ENCODE measurements at regions not wholly inside any gene's neighbourhood (a gene's known extent, or its start where the extent isn't known, plus 50 kb on each side); places are given as distances from the start of the nearest gene placed in this dataset.

DNA sequence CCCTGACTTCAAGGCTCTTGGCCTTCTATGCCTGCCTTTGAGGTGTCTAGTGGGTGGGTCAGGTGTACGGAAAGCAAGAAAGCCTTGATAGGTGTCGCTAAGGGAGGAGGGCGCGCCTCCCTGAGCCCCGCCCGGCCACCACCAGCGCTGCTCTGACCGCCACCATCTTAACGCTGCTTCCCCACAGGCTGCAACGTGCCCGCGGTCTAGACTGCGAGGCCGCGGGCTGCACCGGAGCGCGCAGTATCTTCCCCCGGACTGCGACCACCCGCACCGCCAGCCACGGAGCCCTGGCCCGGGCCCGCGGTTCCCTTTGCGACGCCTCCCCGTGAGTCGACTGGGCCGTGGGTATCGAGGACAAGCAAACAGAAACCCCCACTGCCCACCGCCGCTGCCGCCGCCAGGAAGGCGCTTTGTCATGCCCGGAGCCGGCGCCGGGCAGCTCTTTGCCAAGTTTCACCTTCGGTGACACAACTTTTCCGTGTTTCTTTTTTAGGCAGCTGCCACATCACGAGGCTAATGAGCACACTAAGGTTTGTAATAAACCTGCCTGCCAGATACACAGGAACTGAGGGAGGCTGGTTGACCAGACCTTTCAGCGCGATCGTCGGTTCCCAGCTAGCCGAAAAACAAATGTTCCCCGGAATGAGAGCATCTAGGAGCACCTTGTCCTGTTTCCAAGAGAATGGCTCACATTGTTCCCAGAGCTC, 335.8 kb upstream of the F9 start:
- TF ChIP-seq, protein P1, sequence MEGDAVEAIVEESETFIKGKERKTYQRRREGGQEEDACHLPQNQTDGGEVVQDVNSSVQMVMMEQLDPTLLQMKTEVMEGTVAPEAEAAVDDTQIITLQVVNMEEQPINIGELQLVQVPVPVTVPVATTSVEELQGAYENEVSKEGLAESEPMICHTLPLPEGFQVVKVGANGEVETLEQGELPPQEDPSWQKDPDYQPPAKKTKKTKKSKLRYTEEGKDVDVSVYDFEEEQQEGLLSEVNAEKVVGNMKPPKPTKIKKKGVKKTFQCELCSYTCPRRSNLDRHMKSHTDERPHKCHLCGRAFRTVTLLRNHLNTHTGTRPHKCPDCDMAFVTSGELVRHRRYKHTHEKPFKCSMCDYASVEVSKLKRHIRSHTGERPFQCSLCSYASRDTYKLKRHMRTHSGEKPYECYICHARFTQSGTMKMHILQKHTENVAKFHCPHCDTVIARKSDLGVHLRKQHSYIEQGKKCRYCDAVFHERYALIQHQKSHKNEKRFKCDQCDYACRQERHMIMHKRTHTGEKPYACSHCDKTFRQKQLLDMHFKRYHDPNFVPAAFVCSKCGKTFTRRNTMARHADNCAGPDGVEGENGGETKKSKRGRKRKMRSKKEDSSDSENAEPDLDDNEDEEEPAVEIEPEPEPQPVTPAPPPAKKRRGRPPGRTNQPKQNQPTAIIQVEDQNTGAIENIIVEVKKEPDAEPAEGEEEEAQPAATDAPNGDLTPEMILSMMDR (IDR thresholded peaks at IDR 0.05; ENCODE audit: insufficient read depth, low read length): no peak
- TF ChIP-seq, protein P2, sequence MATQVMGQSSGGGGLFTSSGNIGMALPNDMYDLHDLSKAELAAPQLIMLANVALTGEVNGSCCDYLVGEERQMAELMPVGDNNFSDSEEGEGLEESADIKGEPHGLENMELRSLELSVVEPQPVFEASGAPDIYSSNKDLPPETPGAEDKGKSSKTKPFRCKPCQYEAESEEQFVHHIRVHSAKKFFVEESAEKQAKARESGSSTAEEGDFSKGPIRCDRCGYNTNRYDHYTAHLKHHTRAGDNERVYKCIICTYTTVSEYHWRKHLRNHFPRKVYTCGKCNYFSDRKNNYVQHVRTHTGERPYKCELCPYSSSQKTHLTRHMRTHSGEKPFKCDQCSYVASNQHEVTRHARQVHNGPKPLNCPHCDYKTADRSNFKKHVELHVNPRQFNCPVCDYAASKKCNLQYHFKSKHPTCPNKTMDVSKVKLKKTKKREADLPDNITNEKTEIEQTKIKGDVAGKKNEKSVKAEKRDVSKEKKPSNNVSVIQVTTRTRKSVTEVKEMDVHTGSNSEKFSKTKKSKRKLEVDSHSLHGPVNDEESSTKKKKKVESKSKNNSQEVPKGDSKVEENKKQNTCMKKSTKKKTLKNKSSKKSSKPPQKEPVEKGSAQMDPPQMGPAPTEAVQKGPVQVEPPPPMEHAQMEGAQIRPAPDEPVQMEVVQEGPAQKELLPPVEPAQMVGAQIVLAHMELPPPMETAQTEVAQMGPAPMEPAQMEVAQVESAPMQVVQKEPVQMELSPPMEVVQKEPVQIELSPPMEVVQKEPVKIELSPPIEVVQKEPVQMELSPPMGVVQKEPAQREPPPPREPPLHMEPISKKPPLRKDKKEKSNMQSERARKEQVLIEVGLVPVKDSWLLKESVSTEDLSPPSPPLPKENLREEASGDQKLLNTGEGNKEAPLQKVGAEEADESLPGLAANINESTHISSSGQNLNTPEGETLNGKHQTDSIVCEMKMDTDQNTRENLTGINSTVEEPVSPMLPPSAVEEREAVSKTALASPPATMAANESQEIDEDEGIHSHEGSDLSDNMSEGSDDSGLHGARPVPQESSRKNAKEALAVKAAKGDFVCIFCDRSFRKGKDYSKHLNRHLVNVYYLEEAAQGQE (IDR thresholded peaks at IDR 0.05; ENCODE audit: insufficient replicate concordance, low read depth): no peak
- no peak for TF ChIP-seq SPI1 (IDR thresholded peaks at IDR 0.05; ENCODE audit: borderline replicate concordance, low read depth)

Measured in HL-60 (cell line).